MM.1S (cell line): ENCODE measurements at regions not wholly inside any gene's neighbourhood (a gene's known extent, or its start where the extent isn't known, plus 50 kb on each side); places are given as distances from the start of the nearest gene placed in this dataset.

Experiments
- CTCF ChIP-seq: fragments of 300-600 bp; sonication (generic); IDR thresholded peaks from 2 replicates; pipeline ENCODE4 v1.5.1; 2016; ENCODE audit warnings: antibody characterized with exemption, low read length, mixed read lengths
- EZH2 ChIP-seq: fragments of 300-600 bp; sonication (generic); optimal IDR thresholded peaks from 2 replicates; pipeline ENCODE3; 2017; ENCODE audit warnings: low read depth, mild to moderate bottlenecking, antibody characterized with exemption, low read length, mixed read lengths
- EZH2phosphoT487 ChIP-seq: fragments of 300-600 bp; sonication (generic); IDR thresholded peaks from 2 replicates; pipeline ENCODE4 v1.6.1; 2018; ENCODE audit warnings: antibody characterized with exemption, low read length

- TF ChIP-seq CTCF (no peak), EZH2 (no peak), EZH2phosphoT487 (no peak)
Observed at GRCh38 chr1:83697961-83698360, 301.0 kb downstream of the TTLL7 start.
